GM12878 (cell line): ENCODE measurements at regions not wholly inside any gene's neighbourhood (a gene's known extent, or its start where the extent isn't known, plus 50 kb on each side); places are given as distances from the start of the nearest gene placed in this dataset.

Experiments used
- ATAC-seq: fragments of 200-7000 bp; cut with Tn5 transposase; 3 replicates; pipeline ENCODE4 v1.9.1; 2020; ENCODE audit warnings: mild to moderate bottlenecking, moderate library complexity
- BruUV-seq: library from RNA; stranded (reverse); fragments of 400-500 nt; replicated peaks from 2 replicates; lab custom pipeline; 2021; lab: Mats Ljungman, UMichigan
- CTCF ChIA-PET: fragments of 300-600 bp; sonication (Branson Sonifier 250); formaldehyde crosslinking; extraction: SDS; loops from one replicate; lab custom pipeline; 2021; ENCODE audit warnings: inconsistent platforms; lab: Yijun Ruan, JAX
- POLR2A ChIA-PET: fragments of 350-600 bp; formaldehyde crosslinking; extraction: SDS; loops from one replicate; lab custom pipeline; 2021; ENCODE audit warnings: inconsistent platforms; lab: Charles Lee
- RAD21 ChIA-PET: fragments of 300-600 bp; sonication (Branson Sonifier 250); formaldehyde crosslinking; loops from one replicate; lab custom pipeline; 2023; ENCODE audit warnings: antibody characterized with exemption; ENCODE audit not compliant: unreplicated experiment; lab: Charles Lee
- SMC1A ChIA-PET: fragments of 300-600 bp; sonication (Branson Sonifier 250); formaldehyde crosslinking; loops from one replicate; lab custom pipeline; 2023; ENCODE audit not compliant: unreplicated experiment, uncharacterized antibody; lab: Charles Lee
- DNase-seq: peaks from one replicate; pipeline ENCODE4 v3.0.0-alpha.2; 2011; ENCODE audit warnings: low read depth, low spot score
- FAIRE-seq: peaks from 3 replicates; lab custom pipeline; 2011; peaks lifted over from hg19 to GRCh38; lab: Jason Lieb, UNC
- H2AFZ ChIP-seq: 2 replicates; pipeline ENCODE4 v1.6.0; 2011; ENCODE audit warnings: low read depth, low read length, control low read depth; ENCODE audit not compliant: control insufficient read depth
- H3K27ac ChIP-seq: 2 replicates; pipeline ENCODE4 v1.5.1; 2011; ENCODE audit warnings: control low read depth; ENCODE audit not compliant: control insufficient read depth, insufficient read depth
- H3K27me3 ChIP-seq, 2 experiments: replicated peaks in 1 of 2; 2 replicates each; pipeline versions ENCODE4 v1.6.0 to v1.6.1; 2011; ENCODE audit warnings: low read length in 1 of 2; ENCODE audit not compliant: control insufficient read depth in 2 of 2, insufficient read depth in 2 of 2
- H3K36me3 ChIP-seq, 2 experiments: 2 replicates each; pipeline ENCODE4 v1.5.1; 2011; ENCODE audit warnings: low read length in 1 of 2; ENCODE audit not compliant: control insufficient read depth in 2 of 2, insufficient read depth in 2 of 2
- H3K4me1 ChIP-seq: 2 replicates; pipeline ENCODE4 v1.6.1; 2011; ENCODE audit warnings: mild to moderate bottlenecking, low read length, moderate library complexity, mixed read lengths; ENCODE audit not compliant: control insufficient read depth, insufficient read depth
- H3K4me2 ChIP-seq: 2 replicates; pipeline ENCODE4 v1.6.0; 2011; ENCODE audit warnings: control low read depth; ENCODE audit not compliant: control insufficient read depth, insufficient read depth
- H3K4me3 ChIP-seq: fragments of 200-600 bp; sonication (generic); 2 replicates; pipeline ENCODE4 v1.5.1; 2016
- H3K79me2 ChIP-seq: 2 replicates; pipeline ENCODE4 v1.6.0; 2011; ENCODE audit warnings: low read length; ENCODE audit not compliant: control insufficient read depth, insufficient read depth
- H3K9ac ChIP-seq: 2 replicates; pipeline ENCODE4 v1.8.0; 2011; ENCODE audit warnings: low read length, control low read depth, mixed read lengths; ENCODE audit not compliant: control insufficient read depth, insufficient read depth
- H3K9me3 ChIP-seq: replicated peaks from 3 replicates; pipeline ENCODE4 v1.5.1; 2011; ENCODE audit warnings: mild to moderate bottlenecking, low read length; ENCODE audit not compliant: control insufficient read depth, insufficient read depth
- H4K20me1 ChIP-seq: 2 replicates; pipeline ENCODE4 v1.6.0; 2011; ENCODE audit not compliant: control insufficient read depth, insufficient read depth
- GATAD2B ChIP-seq: fragments of 450-650 bp; conservative IDR thresholded peaks from 2 replicates; pipeline ENCODE4 v1.6.1; 2017; ENCODE audit warnings: low read depth, mild to moderate bottlenecking, moderate library complexity
- HDGF ChIP-seq: fragments of 450-650 bp; IDR thresholded peaks from 2 replicates; pipeline ENCODE4 v1.6.1; 2016; ENCODE audit warnings: antibody characterized with exemption
- JUND ChIP-seq: IDR thresholded peaks from 2 replicates; pipeline ENCODE4 v1.6.1; 2012; ENCODE audit warnings: low read depth, mild to moderate bottlenecking, low read length, improper control_type of control experiment, moderate library complexity
- NBN ChIP-seq: fragments of 450-650 bp; IDR thresholded peaks from 2 replicates; pipeline ENCODE4 v1.6.1; 2016
- SMAD1 ChIP-seq: fragments of 450-650 bp; IDR thresholded peaks from 2 replicates; pipeline ENCODE4 v1.6.1; 2018; ENCODE audit warnings: mild to moderate bottlenecking, low read depth; ENCODE audit not compliant: partially characterized antibody
- TARDBP ChIP-seq: IDR thresholded peaks from 2 replicates; pipeline ENCODE4 v1.6.1; 2016; ENCODE audit warnings: borderline replicate concordance
- WGBS: methylation state at CpG from one replicate; pipeline ENCODE4 v1.1.6; 2016; ENCODE audit warnings: low lambda C conversion rate; ENCODE audit not compliant: insufficient replicate concordance, insufficient coverage; ENCODE audit errors: missing lambda C conversion rate; 5-methylcytosine and 5-hydroxymethylcytosine counted together
- in situ Hi-C: fragments of 300-500 bp; cut with MboI; formaldehyde crosslinking; loops from 9 replicates; pipeline ENCODE4 v1.14.3; 2018; ENCODE audit warnings: mixed read lengths
- intact Hi-C: fragments of 100-400 bp; cut with micrococcal nuclease; formaldehyde crosslinking; loops from one replicate; pipeline ENCODE4 v1.14.2; 2022; ENCODE audit not compliant: unreplicated experiment
- TF ChIP-seq, protein P1 (sequence below): fragments of 450-650 bp; IDR thresholded peaks from 2 replicates; pipeline ENCODE4 v1.6.1; 2016; ENCODE audit warnings: mild to moderate bottlenecking
- TF ChIP-seq, protein P2 (sequence below): fragments of 150-350 bp; IDR thresholded peaks from 2 replicates; pipeline ENCODE4 v1.6.1; 2014; ENCODE audit warnings: mild to moderate bottlenecking, low read depth, low read length
- TF ChIP-seq, protein P3 (sequence below): IDR thresholded peaks from 2 replicates; pipeline ENCODE4 v1.6.1; 2011; ENCODE audit warnings: mild to moderate bottlenecking, low read depth, low read length, moderate library complexity; ENCODE audit not compliant: insufficient replicate concordance
- TF ChIP-seq, protein P4 (sequence below): IDR thresholded peaks from 2 replicates; pipeline ENCODE4 v1.6.1; 2012; ENCODE audit warnings: low read depth, low read length, improper control_type of control experiment
- TF ChIP-seq, protein P5 (sequence below): fragments of 450-650 bp; IDR thresholded peaks from 2 replicates; pipeline ENCODE4 v1.6.1; 2017; ENCODE audit warnings: low read depth, mild to moderate bottlenecking, moderate library complexity
- TF ChIP-seq, protein P6 (sequence below): fragments of 450-650 bp; IDR thresholded peaks from 2 replicates; pipeline ENCODE4 v1.6.1; 2017; ENCODE audit warnings: mild to moderate bottlenecking, low read depth, inconsistent platforms; ENCODE audit not compliant: poor library complexity, severe bottlenecking
- TF ChIP-seq, protein P7 (sequence below): fragments of 450-650 bp; IDR thresholded peaks from 2 replicates; pipeline ENCODE4 v1.6.1; 2018; ENCODE audit warnings: mild to moderate bottlenecking, low read depth, moderate library complexity; ENCODE audit not compliant: partially characterized antibody

DNA sequence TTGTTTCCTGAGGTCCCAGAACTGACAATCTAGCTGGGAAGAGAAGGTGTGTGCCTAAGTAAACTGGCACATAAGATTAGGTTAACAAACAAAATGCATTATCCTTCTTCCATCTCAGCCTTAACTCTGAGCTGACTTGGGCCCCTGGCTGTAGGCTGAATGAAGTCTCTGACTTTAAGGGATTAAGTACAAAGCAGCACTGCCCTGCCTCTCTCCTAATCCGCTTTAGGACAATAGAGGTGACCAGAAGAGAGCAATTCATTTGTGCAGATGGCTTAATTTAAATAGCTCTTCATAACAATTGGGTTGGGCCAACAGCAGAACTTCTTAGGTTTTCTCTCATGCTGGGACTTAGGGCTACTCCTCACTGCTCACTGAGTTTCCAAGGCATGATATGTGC lies 181.6 kb upstream of the SOX14 start:
- no peaks in the 10 kb centered on the region; a peak in 2 of 4 replicates for H3K27me3 ChIP-seq
- TF ChIP-seq, protein P1, sequence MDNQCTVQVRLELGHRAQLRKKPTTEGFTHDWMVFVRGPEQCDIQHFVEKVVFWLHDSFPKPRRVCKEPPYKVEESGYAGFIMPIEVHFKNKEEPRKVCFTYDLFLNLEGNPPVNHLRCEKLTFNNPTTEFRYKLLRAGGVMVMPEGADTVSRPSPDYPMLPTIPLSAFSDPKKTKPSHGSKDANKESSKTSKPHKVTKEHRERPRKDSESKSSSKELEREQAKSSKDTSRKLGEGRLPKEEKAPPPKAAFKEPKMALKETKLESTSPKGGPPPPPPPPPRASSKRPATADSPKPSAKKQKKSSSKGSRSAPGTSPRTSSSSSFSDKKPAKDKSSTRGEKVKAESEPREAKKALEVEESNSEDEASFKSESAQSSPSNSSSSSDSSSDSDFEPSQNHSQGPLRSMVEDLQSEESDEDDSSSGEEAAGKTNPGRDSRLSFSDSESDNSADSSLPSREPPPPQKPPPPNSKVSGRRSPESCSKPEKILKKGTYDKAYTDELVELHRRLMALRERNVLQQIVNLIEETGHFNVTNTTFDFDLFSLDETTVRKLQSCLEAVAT: no peak
- TF ChIP-seq, protein P2, sequence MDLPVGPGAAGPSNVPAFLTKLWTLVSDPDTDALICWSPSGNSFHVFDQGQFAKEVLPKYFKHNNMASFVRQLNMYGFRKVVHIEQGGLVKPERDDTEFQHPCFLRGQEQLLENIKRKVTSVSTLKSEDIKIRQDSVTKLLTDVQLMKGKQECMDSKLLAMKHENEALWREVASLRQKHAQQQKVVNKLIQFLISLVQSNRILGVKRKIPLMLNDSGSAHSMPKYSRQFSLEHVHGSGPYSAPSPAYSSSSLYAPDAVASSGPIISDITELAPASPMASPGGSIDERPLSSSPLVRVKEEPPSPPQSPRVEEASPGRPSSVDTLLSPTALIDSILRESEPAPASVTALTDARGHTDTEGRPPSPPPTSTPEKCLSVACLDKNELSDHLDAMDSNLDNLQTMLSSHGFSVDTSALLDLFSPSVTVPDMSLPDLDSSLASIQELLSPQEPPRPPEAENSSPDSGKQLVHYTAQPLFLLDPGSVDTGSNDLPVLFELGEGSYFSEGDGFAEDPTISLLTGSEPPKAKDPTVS: no peak
- TF ChIP-seq TARDBP: no peak
- TF ChIP-seq, protein P3, sequence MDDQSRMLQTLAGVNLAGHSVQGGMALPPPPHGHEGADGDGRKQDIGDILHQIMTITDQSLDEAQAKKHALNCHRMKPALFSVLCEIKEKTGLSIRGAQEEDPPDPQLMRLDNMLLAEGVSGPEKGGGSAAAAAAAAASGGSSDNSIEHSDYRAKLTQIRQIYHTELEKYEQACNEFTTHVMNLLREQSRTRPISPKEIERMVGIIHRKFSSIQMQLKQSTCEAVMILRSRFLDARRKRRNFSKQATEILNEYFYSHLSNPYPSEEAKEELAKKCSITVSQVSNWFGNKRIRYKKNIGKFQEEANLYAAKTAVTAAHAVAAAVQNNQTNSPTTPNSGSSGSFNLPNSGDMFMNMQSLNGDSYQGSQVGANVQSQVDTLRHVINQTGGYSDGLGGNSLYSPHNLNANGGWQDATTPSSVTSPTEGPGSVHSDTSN: no peak
- TF ChIP-seq, protein P4, sequence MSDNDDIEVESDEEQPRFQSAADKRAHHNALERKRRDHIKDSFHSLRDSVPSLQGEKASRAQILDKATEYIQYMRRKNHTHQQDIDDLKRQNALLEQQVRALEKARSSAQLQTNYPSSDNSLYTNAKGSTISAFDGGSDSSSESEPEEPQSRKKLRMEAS: no peak
- no peak for TF ChIP-seq SMAD1
- no peak for TF ChIP-seq NBN
- no peak for TF ChIP-seq JUND
- TF ChIP-seq GATAD2B: no peak
- TF ChIP-seq, protein P5, sequence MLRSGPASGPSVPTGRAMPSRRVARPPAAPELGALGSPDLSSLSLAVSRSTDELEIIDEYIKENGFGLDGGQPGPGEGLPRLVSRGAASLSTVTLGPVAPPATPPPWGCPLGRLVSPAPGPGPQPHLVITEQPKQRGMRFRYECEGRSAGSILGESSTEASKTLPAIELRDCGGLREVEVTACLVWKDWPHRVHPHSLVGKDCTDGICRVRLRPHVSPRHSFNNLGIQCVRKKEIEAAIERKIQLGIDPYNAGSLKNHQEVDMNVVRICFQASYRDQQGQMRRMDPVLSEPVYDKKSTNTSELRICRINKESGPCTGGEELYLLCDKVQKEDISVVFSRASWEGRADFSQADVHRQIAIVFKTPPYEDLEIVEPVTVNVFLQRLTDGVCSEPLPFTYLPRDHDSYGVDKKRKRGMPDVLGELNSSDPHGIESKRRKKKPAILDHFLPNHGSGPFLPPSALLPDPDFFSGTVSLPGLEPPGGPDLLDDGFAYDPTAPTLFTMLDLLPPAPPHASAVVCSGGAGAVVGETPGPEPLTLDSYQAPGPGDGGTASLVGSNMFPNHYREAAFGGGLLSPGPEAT: no peak
- TF ChIP-seq, protein P6, sequence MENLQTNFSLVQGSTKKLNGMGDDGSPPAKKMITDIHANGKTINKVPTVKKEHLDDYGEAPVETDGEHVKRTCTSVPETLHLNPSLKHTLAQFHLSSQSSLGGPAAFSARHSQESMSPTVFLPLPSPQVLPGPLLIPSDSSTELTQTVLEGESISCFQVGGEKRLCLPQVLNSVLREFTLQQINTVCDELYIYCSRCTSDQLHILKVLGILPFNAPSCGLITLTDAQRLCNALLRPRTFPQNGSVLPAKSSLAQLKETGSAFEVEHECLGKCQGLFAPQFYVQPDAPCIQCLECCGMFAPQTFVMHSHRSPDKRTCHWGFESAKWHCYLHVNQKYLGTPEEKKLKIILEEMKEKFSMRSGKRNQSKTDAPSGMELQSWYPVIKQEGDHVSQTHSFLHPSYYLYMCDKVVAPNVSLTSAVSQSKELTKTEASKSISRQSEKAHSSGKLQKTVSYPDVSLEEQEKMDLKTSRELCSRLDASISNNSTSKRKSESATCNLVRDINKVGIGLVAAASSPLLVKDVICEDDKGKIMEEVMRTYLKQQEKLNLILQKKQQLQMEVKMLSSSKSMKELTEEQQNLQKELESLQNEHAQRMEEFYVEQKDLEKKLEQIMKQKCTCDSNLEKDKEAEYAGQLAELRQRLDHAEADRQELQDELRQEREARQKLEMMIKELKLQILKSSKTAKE: no peak
- TF ChIP-seq, protein P7, sequence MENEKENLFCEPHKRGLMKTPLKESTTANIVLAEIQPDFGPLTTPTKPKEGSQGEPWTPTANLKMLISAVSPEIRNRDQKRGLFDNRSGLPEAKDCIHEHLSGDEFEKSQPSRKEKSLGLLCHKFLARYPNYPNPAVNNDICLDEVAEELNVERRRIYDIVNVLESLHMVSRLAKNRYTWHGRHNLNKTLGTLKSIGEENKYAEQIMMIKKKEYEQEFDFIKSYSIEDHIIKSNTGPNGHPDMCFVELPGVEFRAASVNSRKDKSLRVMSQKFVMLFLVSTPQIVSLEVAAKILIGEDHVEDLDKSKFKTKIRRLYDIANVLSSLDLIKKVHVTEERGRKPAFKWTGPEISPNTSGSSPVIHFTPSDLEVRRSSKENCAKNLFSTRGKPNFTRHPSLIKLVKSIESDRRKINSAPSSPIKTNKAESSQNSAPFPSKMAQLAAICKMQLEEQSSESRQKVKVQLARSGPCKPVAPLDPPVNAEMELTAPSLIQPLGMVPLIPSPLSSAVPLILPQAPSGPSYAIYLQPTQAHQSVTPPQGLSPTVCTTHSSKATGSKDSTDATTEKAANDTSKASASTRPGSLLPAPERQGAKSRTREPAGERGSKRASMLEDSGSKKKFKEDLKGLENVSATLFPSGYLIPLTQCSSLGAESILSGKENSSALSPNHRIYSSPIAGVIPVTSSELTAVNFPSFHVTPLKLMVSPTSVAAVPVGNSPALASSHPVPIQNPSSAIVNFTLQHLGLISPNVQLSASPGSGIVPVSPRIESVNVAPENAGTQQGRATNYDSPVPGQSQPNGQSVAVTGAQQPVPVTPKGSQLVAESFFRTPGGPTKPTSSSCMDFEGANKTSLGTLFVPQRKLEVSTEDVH: no peak
- TF ChIP-seq HDGF: no peak

More for the DNA sequence above, 181.6 kb upstream of the SOX14 start:
- Histone ChIP-seq H3K4me2 (no peak overlapping the region), H3K4me1 (no peaks in the 10 kb centered on the region), H3K9me3 (no peaks in the 10 kb centered on the region), H2AFZ (no peak overlapping the region), H3K79me2 (no peaks in the 10 kb centered on the region), H3K36me3 (no peaks in the 10 kb centered on the region), H3K4me3 (no peak overlapping the region), H4K20me1 (no peaks in the 10 kb centered on the region), H3K9ac (no peak overlapping the region), H3K27ac (no peak overlapping the region)
- ChIA-PET POLR2A (no interaction called here), CTCF (no interaction called here), RAD21 (no interaction called here), SMC1A (interaction anchor here (0.8 to 0.9 kb wide), 2 partner anchors 45 to 461 kb away, joined by 3 read pairs; no protein-coding TSS in a partner anchor)
- intact Hi-C loops (no loop called here), in situ Hi-C loops (no loop called here)
- FAIRE-seq: no peak
- no peak for ATAC-seq
- BruUV-seq: no TSS peak
- 6% methylated on average over 1 of the region's 1 CpG for WGBS
- DNase-seq: no peak
